Hematopoietic multipotent progenitor cell treated with erythropoietin and hydrocortisone succinate and interleukin-3 and kit ligand, for 8 days (in vitro differentiated cells): ENCODE measurements at regions not wholly inside any gene's neighbourhood (a gene's known extent, or its start where the extent isn't known, plus 50 kb on each side); places are given as distances from the start of the nearest gene placed in this dataset.

Experiments
- DNase-seq: peaks from one replicate; pipeline ENCODE4 v3.0.0-alpha.2; 2015

- no peak for DNase-seq
Measured at GRCh38 chr13:109587689-109588088, 198.7 kb downstream of the IRS2 start.

DNA sequence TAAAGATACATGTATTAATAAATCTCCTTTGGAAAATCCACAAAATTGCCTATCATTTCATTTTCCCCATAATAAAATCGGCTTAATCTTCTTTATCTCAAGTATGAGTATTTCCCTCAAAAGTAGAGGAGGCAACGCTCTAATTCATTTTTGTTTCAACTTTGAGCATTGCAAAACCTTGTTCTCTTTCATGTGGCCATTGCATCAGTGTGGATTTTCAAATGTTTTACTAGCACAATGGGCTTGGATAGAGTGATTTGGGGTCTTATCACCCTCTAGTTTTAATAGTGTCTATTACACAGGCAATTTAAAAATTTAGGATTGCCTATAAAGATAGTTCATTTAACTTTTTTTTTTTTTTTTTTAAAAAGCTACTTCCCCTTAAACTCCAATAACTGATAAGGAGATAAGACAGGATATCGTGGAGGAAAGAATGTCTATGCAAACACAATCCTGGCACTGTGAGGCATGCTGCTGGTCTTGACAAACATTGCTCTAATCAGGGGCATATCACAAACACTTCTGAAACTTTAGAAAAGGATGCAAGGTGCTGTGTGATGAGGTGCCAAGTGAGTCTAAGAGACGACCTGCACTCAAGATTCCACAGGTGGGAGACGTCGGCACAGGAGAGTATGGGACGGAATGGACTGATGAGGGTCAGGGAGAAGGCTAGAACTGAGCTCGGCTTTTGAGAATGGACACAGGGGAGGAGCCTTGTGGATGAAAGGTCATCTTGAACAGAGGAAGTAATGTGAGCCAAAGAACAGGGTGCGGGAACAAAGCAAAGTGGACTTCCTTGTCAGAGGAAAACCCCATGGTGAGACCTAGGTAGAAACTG is 199.7 kb downstream of the IRS2 start:
- no peak for DNase-seq

DNA sequence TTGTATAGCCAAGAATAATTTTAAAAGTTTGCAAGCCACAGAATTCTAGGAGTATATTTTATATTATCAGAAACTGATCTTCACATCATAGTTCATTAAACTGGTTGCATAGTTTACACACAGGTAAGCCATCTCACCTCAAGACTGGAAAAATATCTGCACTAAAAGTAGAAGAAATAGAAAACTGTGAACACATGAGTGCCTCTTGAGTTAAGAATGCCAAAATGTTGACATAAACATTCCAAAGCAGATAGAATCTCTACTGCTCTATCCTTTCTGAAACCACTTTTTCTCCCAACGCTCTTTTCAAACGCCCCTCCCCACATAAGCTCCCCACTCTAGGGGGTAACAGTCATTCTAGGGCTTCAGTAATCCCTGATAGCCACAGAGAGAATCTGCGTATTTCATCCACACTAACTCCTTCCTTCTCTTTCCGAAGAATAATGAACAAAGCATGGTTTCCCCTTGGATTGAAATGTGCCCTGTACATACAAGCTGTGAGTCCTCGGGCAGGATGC is 201.5 kb downstream of the IRS2 start:
- DNase-seq: no peak

DNA sequence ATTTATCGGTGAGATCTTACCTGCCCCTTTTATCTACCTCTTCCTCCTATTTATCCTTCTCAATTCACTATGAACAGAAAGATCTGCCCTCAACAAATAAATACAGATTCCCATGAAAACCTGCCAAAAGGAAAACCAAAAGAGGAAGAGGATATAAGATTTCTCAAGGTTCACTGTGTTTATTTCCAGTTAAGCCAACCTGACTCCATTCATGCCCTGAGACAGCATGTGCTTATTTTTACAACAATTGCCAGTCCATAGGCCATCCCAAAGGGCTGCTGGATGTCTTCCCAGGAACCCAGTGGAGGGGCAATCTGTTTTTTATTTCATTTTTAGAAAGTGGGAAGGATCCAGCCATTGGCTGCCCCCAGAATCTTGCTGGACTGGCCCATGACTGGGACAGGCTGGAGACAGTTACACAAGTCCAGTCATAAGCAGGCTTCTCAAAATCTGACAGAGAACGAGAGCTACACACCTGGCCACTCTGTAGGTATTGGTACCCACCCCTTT is 209.1 kb downstream of the IRS2 start:
- DNase-seq: no peak

DNA sequence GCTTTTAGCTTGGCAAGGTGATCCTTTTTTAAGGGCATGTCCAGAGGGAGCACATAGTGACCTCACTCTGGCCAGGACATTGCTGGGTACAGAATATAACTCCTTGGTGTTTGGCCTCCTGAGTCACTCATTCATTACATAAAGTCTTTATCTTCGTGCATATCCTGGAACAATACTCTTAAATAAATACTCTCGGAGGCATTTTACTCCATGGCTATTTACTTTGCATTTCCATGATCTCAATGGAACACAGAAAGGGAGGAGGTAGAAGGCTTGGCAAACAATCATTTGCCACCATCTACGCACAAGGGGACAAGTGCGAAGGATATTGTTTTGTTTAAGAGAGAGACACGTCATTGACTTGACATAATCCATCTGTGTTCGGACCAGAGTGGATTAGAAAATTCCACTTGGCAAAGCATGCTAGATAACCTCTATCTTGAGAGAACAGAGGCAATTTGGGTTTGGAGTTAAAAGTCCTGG is 210.0 kb downstream of the IRS2 start:
- DNase-seq: no peak

GRCh38 chr13:109575821-109576220 is 210.6 kb downstream of the IRS2 start:
- DNase-seq: no peak

DNA sequence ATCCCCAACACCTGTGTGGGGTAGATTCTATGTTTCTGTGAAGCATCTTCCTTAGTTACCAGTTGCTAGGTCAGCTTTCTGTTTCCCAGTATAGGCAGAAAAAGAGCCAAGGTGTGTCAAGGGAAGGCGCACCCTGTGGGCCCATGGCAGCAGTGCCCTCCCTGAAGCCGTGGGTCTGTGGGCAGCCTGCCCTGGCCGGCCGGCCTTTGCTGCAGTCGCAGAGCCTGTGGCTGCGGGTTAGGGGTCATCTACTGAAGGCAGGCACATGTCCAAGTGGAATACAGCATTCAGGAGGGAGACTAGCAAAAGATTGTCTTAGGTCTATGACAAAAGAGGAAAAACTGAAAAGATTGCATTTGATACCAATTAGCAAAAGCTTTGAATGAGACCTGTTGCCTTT is 214.0 kb downstream of the IRS2 start:
- no peak for DNase-seq

DNA sequence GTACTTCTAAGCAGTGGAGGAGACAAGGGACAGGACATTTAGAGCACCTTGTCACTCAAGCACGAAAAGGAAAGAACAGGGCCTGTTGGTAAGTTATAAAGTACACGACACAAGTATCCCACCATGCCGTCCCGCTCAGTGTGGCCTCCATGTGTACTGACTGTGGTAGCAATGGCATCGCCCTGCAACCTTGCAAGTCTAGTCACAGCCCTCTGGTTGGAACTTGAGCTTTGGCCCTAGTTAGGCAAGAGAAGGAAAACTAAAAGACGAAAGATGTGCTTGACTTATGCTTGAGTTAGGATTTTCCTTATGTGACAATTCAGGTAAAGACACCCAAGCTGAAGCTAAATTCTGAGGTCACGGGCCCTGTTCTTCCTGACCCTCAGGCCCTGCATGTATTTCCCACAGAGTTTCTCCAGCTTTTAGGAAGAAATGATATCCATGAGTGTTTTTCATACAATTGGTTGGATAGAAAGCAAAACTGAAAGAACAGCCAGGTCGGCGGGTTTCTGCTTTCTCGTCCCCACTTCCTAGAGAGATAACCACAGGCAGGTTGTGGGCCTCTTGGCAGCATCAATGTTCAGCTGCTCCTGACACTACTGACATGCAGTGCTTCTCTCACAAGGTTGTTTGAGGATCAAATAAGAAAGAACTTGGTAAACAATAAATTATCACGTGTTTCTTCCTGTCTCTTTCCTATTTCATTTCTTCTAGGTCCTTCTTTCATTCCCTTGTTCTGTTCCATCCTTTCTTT is 216.2 kb downstream of the IRS2 start:
- no peak for DNase-seq

DNA sequence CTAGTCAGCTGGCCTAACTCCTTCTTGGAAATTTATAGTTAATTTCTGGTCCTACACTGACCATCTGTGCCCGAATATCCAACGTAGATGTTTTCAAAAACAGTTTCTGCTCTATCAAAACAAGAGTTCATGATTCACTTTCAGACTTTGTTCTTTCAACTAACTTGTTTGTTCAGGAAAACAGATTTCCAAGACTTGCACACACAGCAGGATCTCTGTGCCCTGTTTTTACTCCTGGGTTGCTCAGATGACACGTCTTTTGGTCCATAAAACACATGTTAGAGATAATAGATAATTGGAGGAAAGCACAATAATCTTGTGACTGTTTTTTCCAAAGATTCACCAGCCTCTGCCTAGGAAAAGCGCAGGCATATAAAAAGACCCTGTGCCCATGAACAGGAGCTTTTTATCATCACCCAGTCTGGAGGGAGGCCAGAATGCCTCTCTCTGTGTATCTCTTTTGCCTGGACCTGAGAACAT is 218.0 kb downstream of the IRS2 start:
- DNase-seq: no peak

DNA sequence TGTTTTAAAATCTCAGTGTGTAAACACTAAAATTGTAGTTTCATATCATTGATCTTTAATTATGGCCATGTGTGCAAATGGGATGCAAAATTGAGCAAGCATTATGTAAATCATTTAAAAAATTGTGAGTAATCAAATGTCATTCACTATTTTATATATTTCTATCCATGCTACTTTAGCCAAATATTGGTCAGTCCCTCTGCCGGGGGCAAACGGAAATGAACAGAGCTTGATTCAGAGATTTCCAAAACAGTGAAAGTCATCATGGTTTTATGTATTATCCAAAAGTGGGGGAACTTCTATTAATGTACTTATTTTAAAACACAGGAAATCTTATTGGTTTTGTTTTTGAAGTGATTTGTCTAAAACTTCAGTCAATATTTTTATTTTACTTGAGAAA is 219.1 kb downstream of the IRS2 start:
- no peak for DNase-seq

DNA sequence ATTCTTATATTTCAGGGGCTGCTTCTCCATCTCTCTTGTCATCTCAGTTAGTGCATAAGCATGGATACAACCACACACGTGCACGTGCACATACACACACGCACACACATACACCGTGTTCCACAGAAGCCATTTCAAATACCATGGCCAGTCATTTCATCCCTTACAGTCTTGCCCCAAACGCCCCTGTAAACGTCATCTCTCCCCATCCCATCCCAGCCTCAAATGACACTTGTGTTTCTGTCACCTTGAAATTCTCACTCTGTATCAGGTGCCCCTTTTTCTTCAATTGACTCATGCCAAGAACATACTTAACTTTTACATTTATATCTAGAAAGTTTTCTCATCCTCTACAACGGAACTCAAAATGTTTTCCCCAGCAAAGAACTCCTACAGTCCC is 220.5 kb downstream of the IRS2 start:
- DNase-seq: no peak

DNA sequence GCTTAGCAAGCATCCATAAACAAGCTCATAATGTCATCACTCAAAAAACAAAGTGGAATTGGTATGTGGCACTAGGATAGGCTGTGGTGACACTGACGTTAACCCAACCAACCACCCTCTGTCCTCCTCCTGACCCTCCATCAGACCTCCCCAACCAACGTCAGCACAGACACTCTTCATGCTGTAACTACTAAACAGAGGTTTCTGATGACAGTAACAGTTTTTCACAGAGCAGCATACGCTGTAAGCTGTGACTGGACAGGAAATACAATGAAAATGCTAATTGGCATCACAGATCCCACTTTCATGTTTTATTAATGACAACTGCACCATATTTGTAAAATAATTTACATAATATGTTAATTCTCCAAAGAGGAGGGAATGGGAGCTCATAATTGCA is 238.0 kb downstream of the IRS2 start:
- DNase-seq: no peak

GRCh38 chr13:109547942-109548341 is 238.4 kb downstream of the IRS2 start:
- DNase-seq: no peak

DNA sequence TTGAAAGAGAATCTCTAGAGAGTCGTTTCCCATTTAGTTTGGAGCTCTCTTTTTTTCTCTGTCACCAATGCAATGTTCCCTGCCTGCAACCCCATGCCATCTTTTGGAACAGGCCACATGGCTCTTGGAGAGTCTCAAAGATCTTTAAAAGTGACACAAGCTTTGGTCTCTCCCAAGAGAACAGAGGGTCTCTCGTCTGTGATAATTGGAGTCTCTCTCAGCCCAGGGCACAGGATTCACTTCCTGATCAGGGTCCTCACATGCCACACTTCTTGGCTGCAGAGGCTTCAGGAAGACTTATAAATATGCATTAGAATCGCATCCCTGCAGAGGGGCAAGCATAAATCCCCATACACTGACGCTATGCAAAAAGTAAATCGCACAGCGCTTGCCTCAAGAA is 240.5 kb downstream of the IRS2 start:
- no peak for DNase-seq

GRCh38 chr13:109541081-109541480 is 245.3 kb downstream of the IRS2 start:
- no peak for DNase-seq

DNA sequence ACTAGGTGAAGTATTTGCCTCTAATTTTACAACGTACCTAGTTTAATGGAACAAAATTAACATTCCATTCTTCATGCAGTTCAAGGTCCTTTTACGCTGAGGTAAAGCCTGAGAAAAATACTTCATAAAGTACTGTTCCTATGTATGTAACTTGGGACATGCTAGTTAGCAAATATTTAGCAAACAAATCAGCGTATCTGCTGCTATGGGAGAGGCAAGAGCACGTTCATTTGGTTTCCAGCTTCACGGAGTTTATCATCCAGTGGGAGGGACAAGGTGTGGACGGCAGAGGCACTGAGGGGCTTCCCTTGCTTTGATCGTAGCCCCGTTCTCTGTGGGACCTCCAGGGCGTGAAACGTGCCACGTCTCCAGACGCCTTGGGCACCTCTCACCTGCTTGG is 248.8 kb downstream of the IRS2 start:
- no peak for DNase-seq

DNA sequence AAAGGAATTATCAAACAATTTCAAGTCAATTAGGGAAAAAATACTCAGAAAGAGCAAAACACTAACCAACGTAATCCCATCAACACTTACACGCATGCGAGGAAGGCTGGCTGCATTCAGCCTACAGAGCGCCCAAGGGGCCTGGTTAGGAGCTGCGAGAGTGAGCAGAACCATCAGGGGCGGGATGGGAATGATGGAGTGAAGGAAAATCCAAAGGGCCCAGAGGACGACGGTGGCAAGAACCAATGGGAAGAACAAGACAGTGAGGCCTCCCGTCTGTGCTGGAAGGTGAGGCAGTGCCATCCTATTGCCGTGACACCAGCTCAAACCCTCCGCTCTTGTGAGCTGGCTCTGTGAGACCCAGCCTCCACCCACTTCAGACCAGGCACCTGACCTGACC is 253.0 kb downstream of the IRS2 start:
- DNase-seq: no peak

DNA sequence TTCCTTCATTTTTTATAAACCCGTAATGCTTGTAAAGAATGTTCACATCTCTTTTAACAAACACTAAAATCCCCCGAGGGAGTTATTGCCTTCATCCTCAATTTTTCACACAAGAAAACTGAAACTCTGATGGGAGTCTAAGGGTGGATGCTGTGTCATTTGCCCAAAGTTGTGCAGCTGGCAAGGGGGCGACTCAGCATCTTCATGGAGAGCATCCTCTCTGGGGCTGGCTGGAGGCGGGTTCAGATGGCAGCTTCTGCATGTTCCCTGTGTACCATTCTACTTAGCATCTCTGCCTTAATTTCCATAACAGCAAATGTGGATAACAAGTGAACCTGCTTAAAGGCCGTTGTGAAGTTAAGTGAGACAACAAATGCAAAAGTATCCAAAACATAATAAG is 256.4 kb downstream of the IRS2 start:
- DNase-seq: no peak

GRCh38 chr13:109521719-109522118 is 264.7 kb downstream of the IRS2 start:
- DNase-seq: no peak

GRCh38 chr13:109517517-109517916 is 268.9 kb downstream of the IRS2 start:
- DNase-seq: no peak

DNA sequence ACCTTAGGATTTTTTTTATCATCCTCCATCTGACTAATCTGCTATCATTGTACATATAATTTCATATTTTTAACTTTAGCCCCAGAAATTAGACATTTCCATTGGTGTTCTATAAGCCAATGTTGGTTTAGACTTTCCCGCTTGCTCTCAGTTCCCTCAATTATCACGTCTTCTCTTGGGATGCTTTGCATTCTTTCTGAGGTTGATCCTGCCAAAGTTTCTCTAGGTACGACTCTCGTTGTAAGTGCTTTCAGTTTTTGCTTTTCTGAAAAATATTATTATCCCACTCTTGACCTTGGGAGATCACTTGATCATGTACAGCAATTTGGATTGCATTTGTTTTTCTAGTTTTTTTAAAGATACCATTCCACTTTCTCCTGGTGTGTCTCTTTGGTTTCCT is 270.2 kb downstream of the IRS2 start:
- no peak for DNase-seq

DNA sequence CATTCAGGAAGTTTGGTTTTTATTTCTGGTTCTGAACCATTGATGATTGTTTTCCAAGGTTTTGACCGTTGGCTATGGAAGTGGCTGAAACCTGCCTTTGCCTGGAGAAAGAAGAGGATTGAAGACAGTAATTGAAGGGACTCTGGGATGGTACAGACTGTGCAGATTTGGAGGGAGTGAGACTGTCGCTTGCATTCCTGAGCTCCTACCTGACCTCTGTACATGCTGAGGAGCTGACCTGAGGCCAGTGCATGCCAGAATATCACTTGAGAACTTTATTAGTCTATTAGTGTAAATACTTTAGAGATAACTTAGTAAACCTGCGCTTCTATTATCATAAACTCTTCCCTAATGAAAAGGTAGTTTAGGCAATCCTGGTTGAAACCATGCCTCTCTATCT is 276.4 kb downstream of the IRS2 start:
- no peak for DNase-seq

DNA sequence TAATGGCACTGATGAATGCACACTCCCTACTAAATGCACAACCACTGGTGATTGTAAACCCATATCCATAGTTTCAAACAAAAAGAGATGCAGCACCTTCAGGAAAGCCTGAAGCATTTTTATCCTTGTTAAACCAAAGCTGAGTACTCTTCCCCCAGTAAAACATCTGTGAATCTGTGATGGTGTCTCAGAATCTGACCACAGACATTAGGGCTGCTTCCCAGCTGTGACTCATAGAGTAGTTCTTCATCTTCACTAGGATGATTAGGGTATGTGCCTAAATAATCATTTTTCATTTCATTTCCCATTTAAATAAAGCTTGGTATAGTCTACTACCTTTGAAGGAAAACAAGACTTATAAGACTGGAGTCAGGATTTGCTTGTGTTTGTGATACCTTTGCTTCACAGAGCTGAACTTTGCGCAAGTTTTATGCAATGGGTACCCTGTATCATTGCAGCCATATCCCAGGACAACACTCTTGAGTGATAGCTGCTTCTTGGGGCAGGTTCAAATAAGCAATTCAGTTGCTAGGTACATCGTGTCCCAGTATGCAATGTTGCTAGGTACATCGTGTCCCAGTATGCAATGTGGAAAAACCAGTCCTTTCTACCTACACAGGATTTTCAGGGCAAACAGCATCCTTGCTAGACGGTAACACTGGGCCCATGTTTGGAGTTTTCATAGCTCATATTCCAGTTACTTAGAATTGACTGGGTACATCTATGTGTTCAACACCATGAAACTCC is 277.1 kb downstream of the IRS2 start:
- no peak for DNase-seq
